HG02885 (cell line): ENCODE measurements at regions not wholly inside any gene's neighbourhood (a gene's known extent, or its start where the extent isn't known, plus 50 kb on each side); places are given as distances from the start of the nearest gene placed in this dataset.

Experiments used
- ATAC-seq: cut with Tn5 transposase; IDR thresholded peaks from one replicate; pipeline ENCODE4 v1.9.1; 2021; ENCODE audit warnings: mild to moderate bottlenecking; ENCODE audit not compliant: unreplicated experiment, poor library complexity

DNA sequence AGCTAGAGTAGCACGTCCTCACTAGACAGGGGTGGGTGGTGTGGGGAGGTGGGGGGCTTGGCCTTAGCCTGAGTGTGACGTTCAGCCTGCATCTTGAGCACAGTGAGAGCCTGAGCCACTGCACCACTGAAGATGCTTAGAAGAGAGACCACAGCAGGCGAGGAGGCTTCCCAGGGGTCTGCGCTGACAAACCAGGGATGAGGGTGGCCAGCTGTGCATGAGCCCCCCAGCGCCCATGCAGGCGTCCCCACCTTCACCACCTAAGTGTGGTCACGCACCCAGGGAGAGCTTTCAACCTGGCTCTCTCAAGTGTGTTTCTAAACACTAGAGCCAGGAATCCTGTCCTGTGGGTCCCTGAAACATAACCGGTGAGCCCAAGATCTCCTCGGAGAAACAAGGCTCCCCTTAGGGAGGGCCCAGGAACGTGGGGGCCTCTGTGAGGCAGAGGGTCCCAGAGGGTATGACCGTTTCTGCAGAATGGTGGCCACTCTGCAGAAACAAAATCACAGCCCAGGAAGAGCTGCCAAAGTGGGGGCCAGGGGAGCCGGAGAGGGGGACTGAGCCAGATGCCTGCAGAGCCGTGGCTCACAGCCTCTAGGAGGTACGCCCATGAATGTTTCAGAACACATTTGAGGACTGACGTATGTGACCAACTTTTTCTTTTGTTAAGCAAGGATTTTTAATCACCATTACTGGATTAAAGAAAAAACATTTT, 85.2 kb upstream of the INSIG1 start:
- no peak for ATAC-seq

DNA sequence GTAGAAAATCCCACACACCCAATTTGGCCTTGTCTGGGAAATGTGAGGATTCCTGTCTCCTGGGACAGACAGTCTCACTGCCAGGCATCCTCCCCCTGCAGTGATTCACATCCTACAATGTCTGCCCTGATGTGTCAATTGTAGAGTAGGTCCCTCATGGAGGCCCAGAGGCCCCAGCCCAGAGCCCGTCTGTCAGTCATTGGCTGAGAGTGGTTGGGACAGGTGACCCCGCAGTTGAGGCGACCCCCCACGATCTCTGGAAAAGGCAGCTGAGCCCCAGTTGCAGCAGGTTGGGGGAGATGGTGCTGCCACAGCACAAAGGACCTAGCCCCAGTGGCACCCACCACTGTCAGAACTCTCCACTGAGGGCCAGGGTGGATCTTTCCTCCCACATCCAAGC, 84.3 kb upstream of the INSIG1 start:
- ATAC-seq = no peak

DNA sequence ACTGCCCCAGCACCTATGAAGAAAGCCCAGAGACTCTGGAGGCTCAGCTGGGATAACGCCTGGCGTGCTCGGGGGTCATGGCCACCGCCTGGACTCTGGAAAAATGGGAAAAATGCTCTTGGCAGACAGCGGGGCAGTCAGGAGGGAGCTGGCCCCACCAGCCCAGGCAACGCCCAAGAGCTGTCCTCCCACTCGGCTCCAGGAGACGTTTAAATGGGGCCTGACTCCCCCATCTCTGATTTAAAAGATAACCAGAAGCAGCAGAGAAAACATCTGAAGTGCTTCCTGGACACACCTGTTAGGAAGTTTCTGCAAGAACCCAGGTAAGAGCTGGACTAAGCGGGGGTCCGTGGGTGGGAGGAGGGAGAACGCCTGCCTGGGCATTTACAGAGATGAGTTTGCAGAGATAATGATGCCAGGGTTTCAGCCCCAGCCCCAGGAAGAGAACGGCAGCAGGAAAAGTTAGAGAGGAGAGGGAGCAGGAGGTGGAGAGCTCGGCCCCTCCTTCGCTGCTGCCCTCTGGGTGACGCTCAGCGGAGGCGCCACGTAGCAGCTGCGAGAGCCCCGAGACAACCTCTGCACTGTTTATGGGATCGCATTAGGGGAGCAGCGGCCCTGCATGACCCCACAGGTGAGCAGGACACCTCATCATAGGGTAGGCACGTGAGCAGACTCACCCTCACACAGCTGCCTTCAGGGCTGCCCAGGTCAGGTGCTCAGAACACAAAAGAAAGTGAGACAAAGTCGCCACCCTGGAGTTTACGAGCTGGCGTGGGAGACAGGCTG, 83.5 kb upstream of the INSIG1 start:
- no peak for ATAC-seq

DNA sequence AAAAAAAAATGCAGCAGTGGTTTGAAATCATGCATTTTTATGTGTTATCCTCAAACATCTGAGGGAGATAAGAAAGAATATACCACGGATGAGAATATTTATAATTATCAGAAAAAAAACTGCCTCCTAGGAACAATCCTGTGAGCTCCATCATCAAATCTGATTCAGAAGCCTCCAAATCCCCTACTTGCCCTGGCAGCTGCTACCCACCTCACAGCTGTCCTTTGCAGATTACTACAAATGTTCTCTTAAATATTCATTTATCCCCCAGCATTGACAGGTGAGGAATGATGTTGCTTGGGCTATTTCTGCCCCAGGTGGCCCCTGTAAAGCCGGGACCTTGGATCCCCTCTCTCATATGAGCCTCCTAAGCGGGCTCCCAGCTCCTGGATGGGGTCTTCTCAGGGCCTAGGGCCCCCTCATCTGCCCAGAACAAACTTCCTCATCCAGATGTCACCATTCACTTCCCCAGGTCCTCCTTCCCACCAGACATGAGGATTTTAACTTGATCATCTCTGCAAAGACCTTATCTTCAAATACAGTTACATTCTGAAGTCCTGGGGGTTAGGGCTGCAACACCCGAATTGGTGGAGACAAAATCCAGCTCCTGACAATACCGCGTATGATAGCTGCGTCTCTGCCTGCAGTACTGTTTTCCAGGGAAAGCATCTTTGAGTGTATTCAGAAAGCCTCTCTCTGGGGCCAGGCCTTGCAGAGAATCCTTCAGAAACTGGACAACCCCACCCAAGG, 81.9 kb upstream of the INSIG1 start:
- ATAC-seq = no peak

DNA sequence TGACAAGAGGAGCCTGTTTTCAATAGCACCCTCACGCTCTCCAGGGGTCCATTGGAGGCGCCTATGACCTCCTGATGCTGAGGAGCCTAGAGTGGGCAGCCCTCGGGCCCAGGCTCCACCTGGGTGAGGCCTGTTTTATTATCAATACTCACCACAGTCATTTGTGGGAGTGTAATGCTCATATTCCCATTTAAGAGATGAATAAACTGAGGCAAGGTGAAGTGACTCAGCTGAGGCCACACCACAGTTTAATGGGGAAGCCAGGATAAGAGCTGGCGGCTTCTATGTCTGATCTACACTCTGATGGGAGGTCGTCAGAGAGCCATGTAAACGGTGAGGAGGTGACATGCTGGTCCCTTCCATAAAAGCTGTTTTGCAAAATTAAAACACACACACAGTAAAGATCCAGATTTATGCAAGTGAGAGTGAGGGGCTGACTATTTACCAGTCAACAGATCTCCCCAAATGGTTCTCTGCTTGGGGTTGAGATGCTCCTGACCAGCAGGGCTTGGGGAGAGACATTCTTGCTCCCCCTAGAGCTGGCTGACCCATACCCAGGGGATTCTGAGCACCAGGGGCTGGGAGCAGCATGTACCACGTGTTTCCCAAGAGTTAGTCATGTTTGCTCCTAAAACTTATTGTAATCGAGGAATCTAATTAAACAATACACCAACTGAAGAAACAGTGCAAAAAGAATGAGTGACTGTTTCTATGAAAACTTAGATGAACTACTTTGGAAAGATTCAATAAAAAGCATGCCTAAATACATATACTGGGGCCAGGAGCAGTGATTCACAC, 81.0 kb upstream of the INSIG1 start:
- no peak for ATAC-seq

DNA sequence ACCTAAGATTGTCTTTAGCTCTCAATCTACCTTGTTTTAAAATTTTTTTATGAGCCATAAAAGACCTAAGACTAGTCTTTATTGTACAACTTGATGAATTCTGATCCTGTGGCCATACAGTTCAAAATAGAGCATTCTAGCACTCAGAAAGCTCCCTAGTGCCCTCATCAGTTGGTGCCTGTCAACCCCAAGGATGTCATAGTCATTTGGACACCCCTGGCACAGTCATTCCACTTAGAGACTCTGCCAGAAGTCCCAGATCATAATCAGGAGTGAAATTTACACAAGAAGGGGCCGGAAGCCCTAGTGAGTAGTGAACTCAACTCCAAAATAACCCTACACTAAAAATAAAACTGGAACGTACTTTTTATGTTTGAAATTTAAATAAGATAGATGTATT, 80.0 kb upstream of the INSIG1 start:
- ATAC-seq = no peak

DNA sequence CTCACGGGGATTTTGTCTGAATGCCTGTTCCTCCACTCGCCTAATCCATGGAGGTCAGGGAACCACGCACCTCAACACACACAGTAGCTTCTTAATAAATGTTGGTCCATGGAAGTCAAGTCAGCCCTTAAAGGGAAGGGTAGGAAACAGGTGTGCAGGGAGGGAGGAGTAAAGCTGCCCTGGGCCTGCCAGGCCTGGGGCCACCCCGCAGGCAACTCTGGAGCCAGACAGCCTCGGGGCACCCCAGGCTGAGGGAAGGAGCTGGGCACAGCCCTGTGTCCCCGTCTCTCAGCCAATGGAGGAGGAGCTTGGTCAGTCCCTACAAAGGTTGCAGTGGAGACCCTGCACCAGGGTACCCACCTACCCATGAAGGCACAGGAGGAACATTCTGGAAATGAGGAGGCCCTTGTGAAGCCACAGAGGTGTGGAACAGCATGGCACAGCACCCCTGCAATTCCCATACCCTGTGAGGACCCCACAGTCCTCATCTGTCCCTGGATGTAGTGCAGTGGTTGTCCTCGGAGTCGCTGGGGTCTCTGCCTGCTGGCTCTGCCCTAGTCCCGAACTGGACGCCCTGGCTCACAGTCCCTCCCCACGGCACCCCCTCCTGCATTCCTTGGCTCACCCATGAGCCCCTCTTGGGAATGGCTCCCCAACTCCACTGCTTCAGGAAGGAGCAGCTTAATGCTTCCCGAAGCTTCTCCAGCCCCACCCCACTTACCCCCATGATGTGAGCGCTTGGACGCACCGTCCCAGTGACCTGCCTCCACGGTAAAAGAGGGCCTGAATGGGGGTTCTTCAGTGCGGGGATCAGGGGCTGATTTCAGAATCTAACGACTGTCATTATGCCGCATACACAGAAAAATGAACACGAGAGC, 79.2 kb upstream of the INSIG1 start:
- ATAC-seq = no peak

DNA sequence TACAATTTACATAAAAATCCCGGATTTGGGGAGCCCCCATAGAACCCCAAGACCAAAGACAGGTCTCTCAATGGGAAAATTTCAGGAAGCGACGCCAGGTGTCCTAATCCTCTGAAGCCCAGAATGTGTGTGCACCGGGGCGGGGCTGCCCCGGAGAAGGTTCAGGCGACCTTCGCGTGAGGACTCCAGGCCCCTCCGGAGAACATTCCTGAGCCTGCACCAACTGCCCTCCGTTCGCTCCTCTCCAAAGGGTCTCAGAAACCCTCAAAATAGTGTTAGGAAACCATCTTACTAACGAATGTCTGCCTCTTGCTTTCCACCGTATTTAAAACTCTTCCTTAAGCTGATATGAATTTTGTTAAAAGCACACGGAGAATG, 78.5 kb upstream of the INSIG1 start:
- no peak for ATAC-seq

DNA sequence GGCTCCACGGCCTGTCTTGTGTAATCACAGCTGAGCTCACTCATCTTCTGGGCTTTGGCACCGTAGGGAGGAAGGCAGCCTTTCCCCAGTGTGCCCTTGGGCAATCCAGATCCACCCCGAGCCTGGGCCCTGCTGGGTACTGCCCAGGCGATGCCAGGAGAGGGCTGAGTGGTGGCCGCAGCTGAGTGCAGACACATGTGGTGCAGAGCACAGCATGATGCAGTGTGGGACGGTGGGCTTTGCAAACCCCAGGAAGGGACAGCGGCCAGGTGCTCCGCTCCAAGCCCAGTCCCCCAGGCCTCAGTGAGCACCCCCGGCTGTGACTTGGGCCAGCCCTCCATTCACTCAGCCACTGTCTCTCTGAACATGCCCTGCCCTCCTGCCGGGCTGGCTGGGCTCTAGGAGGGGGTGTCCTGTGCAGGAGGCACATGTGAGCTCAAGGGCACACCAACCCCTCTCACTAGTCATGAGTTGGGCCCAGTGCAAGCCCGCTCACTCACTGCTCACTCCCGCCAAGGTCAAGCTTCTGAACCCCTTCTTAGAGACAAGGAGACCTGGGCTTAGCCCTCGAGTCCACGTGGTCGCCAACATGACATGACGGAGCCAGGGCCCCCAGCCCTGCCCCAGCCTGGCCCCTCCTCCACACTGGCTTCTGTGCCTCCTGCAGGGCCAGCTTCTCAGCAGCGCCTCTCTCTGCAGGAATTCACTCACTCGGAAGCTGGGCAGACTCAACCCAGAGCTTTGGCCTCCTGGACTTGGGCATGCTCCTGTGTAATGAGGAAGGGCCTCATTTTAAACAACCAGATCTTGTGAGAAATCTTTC, 77.5 kb upstream of the INSIG1 start:
- ATAC-seq = no peak

DNA sequence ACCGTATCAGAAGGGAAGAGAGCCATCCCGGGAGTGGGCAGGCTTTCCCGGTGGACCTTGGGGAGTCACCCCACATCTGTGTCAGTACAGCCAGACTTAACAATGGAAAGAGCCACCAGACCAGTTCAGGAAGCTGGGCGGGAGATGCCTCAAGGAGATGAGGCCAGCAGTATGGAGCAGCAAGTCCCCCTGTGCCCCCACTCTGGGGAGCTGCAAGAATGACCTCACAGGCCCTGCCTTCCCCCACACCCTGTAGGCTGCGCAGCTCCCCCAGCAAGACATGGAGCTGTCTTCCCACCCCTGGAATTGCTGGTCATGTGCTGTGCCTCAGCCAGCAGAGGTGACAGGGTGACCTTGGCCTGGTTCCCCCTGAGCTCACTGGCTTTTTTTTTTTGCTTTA, 76.8 kb upstream of the INSIG1 start:
- no peak for ATAC-seq

DNA sequence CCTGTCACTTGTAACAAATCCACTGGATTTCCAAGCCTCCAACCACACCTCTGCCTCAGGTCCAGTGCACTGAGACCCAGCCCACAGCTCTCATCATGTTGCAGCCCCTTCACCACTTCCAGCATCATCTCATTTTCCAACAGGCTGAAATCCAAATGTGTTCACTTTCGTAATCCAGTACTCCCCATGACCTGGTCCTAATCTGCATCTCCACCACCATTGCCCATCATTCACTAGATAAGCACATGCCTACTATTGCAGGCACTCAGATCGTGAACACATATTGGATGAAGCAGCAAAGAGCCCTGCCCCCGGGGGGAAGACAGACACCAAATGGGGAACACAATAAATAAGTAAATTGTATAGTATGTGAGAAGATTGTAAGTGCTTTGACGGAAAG, 76.1 kb upstream of the INSIG1 start:
- no peak for ATAC-seq

DNA sequence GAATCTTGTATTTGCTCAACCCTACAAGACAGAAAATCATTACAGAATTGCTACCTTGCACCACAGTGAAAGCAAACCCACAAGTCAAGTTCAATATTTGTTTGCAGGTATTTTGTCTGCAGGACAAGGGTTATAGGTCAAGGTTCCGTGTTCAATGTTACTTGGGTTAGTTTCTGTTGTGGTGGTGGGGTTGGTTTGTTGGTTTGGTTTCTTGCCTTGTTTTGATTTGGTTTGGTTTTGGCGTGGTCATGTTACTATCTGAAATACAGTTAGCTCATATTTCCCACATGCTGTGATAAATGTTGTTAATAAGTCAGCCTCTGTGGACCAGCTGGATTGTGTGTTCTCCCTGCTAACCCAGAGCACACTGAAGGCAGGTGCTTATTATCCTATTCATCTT, 75.6 kb upstream of the INSIG1 start:
- ATAC-seq = no peak

DNA sequence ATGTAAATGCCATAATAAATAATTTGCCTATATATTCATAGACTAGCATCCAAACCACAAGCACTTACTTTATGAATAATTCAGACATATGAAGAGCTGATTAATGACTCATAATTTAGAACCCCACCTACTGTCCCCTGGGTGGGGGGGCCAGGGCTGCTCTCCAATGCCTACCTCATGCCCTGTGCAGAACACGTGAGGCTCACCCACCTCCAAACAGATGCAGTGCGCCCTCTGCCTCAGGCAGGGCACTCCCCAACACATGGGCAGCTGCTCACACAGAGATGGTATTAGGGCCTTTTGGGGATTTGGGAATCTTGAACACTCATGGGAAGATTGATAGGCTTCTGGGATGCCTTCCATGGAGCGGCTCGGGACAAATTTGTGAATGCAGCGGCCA, 75.1 kb upstream of the INSIG1 start:
- no peak for ATAC-seq

DNA sequence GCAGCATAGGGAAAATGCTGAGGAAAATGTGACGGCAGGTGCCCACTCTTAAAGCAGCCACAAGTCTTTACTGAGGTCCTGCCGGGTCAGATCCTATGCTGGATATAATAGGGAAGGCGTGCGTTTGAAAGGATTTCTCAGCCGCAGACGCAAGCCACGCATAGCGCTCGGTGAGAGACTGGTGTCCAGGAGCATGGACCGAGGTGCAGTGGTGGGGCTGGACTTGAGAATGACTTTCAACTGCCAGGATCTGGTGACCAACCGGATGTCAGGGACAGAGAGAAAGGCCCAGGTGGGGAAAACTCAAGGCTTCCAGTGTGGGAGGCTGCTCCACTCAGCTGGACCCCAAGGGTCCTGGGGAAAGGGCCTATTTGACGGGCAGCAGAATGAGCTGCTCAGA, 74.7 kb upstream of the INSIG1 start:
- ATAC-seq = no peak

DNA sequence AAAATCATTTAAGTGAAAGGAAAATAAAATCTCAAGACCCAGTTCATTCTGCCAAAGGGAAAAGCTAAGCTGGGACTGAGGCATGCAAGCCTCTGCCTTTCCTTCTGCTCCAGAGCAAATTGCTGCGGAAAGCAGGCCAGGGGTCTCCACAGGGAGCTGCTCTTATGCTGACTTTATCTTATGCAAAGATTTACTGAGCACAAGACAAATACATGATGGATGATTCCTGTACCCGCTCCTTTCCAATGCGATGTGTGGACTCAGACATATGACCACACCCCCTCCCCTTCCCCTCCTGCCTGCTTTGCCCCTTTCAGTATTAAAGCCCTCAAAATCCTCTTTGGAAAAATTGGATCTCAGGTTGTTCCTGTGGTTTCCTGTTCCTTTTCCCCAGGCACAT, 74.2 kb upstream of the INSIG1 start:
- ATAC-seq = no peak

DNA sequence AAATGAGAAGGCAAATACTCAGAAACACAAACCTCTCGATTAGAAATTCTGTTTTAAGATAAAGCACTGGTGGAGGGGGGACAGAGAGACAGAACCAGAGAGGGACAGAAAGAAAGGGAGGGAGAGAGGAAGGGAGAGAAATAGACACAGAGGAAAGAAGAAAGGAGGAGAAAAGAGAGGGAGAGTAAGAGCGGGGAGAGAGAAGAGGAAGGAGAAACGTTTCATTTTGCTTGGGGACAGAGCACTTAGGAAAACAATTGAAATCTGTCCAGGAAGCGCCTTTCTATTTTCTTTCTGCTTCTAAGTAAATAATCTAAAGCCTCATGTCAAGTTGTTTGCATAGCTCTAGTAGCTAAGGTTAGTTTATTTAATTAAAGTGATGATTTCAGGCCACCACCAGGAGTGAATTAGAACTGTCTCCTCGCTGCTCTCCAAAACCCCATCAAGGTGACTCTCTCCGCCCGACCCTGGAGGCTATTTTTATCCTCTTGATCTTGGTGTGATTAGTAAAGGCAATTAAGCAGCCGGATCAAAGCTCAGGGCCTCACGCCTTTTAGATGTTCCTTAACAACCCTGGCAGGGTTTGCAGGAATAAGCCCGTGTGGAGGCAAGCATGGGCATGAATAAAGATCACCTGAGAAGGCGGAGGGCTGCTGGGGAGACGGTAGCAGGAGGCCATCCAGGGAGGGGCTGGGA, 73.4 kb upstream of the INSIG1 start:
- ATAC-seq = no peak

DNA sequence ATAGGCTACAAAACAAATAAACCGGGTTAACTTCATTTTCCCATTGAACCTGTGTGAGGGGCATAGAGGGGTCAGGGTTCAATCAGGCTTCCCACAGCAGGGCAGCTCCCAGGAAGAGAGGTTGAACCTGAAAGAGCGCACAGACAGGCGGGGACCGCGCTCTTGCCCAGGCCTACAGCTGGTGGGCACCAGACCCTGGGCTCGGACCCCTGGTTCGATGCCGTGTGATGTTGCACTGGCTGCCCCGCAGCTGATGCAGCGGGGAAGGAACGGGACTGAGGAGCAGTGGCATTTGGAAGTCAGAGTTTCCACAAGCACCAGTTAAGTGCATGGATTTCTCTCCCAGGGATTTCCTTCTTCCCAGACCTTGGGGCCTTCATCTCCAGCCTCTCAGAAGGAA, 72.6 kb upstream of the INSIG1 start:
- ATAC-seq = no peak

DNA sequence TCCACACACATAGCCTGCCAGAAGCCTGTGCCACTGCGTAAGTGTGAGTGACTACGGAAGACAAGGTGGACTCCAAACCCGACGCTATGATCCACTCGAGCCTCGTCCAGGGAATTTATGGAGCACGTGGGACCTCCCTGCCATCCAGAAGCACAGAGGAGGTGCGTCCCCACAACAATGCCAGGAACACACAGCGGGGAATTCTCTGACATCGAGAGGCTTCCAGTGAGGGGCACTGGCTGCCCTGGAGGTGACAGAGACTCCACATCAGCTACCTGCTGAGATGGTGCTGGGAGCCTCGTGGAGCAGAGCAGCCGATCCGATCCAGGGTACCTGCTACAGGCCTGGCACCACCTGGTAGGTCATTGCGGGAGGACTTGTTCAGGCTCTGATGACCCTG, 72.2 kb upstream of the INSIG1 start:
- no peak for ATAC-seq
